ENCODE measurements at regions not wholly inside any gene's neighbourhood (a gene's known extent, or its start where the extent isn't known, plus 50 kb on each side); places are given as distances from the start of the nearest gene placed in this dataset.

DNA sequence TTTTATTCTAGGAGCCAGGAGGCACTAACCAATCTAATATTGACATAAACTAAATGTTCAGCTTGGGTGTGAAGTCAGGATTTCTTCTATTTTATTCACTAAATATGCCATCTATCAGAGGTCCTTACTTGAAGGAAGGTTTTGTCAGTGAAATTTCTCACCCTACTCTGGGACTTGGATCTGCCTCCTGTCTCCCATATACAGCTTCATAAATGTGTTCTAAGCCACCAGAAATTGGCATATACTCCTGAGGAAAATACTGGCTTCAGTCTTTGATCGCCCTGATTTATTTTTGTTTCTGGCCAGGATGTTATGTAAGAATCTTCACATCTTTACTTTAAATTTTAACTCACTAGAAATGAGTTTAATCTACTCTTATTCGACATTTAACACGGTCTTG is 647.7 kb downstream of the C6orf118 start:
- Histone ChIP-seq H3K4me1 (no peaks in the 10 kb centered on the region), H3K9me3 (no peaks in the 10 kb centered on the region), H3K27ac (no peak overlapping the region), H3K27me3 (no peaks in the 10 kb centered on the region), H3K4me3 (no peak overlapping the region), H3K36me3 (no peaks in the 10 kb centered on the region)
- ATAC-seq = no peak
- TF ChIP-seq POLR2AphosphoS5 (IDR thresholded peaks at IDR 0.05) = no peak
- TF ChIP-seq EP300 (IDR thresholded peaks at IDR 0.05) = no peak
- TF ChIP-seq POLR2A (IDR thresholded peaks at IDR 0.05) = no peak
- TF ChIP-seq, protein P1, sequence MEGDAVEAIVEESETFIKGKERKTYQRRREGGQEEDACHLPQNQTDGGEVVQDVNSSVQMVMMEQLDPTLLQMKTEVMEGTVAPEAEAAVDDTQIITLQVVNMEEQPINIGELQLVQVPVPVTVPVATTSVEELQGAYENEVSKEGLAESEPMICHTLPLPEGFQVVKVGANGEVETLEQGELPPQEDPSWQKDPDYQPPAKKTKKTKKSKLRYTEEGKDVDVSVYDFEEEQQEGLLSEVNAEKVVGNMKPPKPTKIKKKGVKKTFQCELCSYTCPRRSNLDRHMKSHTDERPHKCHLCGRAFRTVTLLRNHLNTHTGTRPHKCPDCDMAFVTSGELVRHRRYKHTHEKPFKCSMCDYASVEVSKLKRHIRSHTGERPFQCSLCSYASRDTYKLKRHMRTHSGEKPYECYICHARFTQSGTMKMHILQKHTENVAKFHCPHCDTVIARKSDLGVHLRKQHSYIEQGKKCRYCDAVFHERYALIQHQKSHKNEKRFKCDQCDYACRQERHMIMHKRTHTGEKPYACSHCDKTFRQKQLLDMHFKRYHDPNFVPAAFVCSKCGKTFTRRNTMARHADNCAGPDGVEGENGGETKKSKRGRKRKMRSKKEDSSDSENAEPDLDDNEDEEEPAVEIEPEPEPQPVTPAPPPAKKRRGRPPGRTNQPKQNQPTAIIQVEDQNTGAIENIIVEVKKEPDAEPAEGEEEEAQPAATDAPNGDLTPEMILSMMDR (IDR thresholded peaks at IDR 0.05) = no peak
- WGBS, 2 donors (ENCODE audit: low coverage in 1 of 2) = 67 to 88% methylated on average over 3 of the region's 3 CpGs

DNA sequence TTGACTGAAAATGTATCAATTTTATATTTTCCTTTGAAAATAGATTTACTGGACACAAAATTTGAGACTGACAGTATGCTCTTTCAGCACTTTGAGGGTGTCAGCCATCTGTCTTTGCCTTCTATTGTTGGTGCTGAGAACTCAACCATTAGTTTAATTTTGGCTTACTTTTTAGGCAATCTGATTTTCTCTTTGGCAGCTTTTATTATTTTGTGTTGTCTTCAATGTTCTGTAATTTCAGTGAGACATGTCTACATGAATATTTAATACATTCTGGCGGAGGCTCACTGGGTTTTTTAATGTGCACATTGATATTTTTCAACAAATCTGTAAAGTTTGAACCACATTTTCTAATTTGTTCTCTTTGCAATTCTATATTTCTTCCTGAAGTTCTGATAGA is 648.6 kb downstream of the C6orf118 start:
- Histone ChIP-seq H3K27me3 (no peaks in the 10 kb centered on the region), H3K4me3 (no peak overlapping the region), H3K36me3 (no peaks in the 10 kb centered on the region), H3K9me3 (no peaks in the 10 kb centered on the region), H3K4me1 (no peaks in the 10 kb centered on the region), H3K27ac (no peak overlapping the region)
- WGBS, 2 donors (ENCODE audit: low coverage in 1 of 2) = 73 to 90% methylated on average over 1 of the region's 1 CpG
- TF ChIP-seq POLR2A (IDR thresholded peaks at IDR 0.05) (no peak), EP300 (IDR thresholded peaks at IDR 0.05) (no peak), POLR2AphosphoS5 (IDR thresholded peaks at IDR 0.05) (no peak)
- TF ChIP-seq, protein P1 (IDR thresholded peaks at IDR 0.05) = no peak
- no peak for ATAC-seq

DNA sequence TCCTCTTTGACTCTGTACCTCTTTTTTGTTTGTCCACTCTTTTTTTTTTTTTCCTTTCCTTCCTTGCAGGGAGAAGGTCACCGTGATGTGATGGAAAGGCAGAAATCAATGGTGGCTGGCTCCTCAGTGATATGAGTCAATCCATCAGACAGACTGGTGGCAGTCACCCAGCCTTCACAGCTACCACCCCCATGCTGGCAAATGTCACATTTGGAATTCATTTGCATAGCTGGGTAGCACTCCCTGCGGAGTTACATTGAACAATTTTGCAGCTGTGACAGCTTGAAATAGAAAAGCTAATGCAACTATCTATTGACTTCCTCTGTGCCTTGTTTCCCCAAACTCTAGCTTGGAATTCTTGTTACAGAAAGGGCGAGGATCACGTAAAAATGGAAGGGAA is 668.4 kb downstream of the C6orf118 start:
- 56 to 64% methylated on average over 4 of the region's 4 CpGs for whole genome bisulfite sequencing, 2 donors (ENCODE audit: low coverage in 1 of 2)
- no peak for ATAC-seq
- Histone ChIP-seq H3K27ac (no peak overlapping the region), H3K9me3 (no peaks in the 10 kb centered on the region), H3K27me3 (no peaks in the 10 kb centered on the region), H3K4me1 (no peaks in the 10 kb centered on the region), H3K36me3 (no peaks in the 10 kb centered on the region), H3K4me3 (no peak overlapping the region)
- TF ChIP-seq POLR2AphosphoS5 (IDR thresholded peaks at IDR 0.05) (no peak), POLR2A (IDR thresholded peaks at IDR 0.05) (no peak), EP300 (IDR thresholded peaks at IDR 0.05) (no peak)
- TF ChIP-seq, protein P1 (IDR thresholded peaks at IDR 0.05) = no peak

DNA sequence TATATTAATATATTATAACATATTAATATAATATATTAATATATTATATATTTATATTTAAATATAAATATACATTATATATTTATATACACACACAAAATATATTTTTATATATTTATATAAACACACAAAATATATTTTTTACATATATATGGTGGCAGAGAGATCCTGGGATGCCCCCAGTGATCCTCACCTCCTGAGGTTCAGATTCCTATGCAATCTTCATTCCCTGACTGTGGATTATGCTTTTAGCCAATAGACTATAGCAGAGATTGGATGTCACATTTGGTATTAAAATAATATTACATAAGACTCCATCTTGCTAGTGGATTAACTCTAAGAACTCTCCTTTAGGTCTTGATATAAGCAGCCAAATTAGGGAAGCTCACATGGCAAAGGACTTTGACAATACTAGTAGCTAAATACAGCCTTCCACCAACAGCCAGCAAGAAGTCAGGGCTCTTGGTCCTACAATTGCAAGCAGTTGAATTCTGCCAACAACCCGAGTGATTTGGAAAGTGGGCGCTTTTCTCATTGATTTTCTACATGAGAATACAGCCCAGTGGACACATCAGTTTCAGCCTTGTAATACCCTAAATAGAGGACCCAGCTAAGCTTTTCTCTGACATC is 681.0 kb downstream of the C6orf118 start:
- Histone ChIP-seq H3K9me3 (no peaks in the 10 kb centered on the region), H3K4me1 (no peaks in the 10 kb centered on the region), H3K36me3 (no peaks in the 10 kb centered on the region), H3K27ac (no peak overlapping the region), H3K27me3 (no peaks in the 10 kb centered on the region), H3K4me3 (no peak overlapping the region)
- 94 to 100% methylated on average over 2 of the region's 2 CpGs for WGBS, 2 donors (ENCODE audit: low coverage in 1 of 2)
- TF ChIP-seq POLR2A (IDR thresholded peaks at IDR 0.05) = no peak
- no peak for TF ChIP-seq EP300 (IDR thresholded peaks at IDR 0.05)
- TF ChIP-seq, protein P1 (IDR thresholded peaks at IDR 0.05) = no peak
- no peak for TF ChIP-seq POLR2AphosphoS5 (IDR thresholded peaks at IDR 0.05)
- ATAC-seq = no peak

DNA sequence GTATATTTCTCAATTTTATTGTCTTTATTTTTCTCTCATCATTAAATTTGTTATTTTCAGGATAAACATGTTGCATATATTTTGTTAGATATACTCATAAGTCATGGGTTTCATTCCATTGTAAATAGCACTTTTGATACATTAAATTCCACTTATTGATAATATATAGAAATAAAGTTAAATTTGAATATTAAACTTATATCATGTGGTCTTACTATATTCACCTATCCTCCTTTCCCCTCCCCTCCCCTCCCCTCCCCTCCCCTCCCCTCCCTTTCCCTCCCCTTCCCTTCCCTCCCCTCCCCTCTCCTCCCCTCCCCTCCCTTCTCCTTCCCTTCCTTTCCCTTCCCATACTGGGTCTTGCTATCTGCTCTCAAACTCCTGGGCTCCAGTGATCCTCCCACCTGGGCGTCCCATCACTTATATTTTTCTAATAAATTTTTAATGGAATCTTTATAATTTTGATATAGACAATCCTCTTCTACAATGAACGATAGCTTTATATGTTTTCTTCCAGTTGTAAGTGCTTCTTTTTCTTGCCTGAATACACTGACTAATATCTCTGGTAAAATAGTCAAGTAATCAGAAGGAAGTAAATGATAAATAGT is 692.4 kb downstream of the C6orf118 start:
- Histone ChIP-seq H3K4me1 (no peaks in the 10 kb centered on the region), H3K27me3 (no peaks in the 10 kb centered on the region), H3K36me3 (no peaks in the 10 kb centered on the region), H3K9me3 (no peaks in the 10 kb centered on the region), H3K4me3 (no peak overlapping the region), H3K27ac (no peak overlapping the region)
- ATAC-seq = no peak
- TF ChIP-seq POLR2A (IDR thresholded peaks at IDR 0.05) (no peak), EP300 (IDR thresholded peaks at IDR 0.05) (no peak), POLR2AphosphoS5 (IDR thresholded peaks at IDR 0.05) (no peak)
- TF ChIP-seq, protein P1 (IDR thresholded peaks at IDR 0.05) = no peak
- 85% methylated on average over 2 of the region's 2 CpGs for WGBS, 2 donors (ENCODE audit: low coverage in 1 of 2)
